ENCODE measurements at regions not wholly inside any gene's neighbourhood (a gene's known extent, or its start where the extent isn't known, plus 50 kb on each side); places are given as distances from the start of the nearest gene placed in this dataset.

GRCh38 chr1:238953448-238954010, 432.8 kb upstream of the CHRM3 start:
- TF ChIP-seq CTCF (conservative IDR thresholded peaks at IDR 0.05; ENCODE audit: low read length) (no peak), EZH2phosphoT487 (IDR thresholded peaks at IDR 0.05; ENCODE audit: borderline replicate concordance, low read depth, low read length) (no peak)

Measured in OCI-LY7 (cell line).